ENCODE measurements at regions not wholly inside any gene's neighbourhood (a gene's known extent, or its start where the extent isn't known, plus 50 kb on each side); places are given as distances from the start of the nearest gene placed in this dataset.

DNA sequence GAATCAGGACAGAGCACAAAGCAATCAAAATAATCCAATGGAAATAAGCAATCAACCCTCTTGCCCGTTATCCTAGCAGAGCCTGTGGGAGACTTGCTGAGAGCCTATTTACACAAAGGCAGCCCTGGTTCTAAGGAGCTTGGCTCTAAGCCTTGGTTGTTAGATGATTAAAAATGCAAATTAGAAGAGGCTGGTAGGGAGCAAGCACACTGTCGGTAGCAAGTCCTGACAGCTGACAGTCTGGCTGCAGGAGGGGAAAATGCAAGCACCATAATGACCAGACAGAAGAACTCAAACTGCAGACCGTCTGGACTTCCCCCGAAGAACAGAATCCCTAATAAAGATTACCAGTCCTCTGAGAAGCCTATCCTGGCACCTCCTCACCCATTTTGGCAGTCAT lies 131.8 kb upstream of the CTTNBP2 start:
- no peaks in the 10 kb centered on the region for H3K4me1 ChIP-seq (ENCODE audit: insufficient read depth)
- H3K27me3 ChIP-seq = no peaks in the 10 kb centered on the region
- DNase-seq = no peak
- H3K36me3 ChIP-seq = no peaks in the 10 kb centered on the region
- intact Hi-C loops (cut with DNase I) = no loop called here
- no peaks in the 10 kb centered on the region for H3K9me3 ChIP-seq
- 59 to 80% (median 62%) methylated on average over 4 of the region's 4 CpGs for WGBS, 3 donors
- TF ChIP-seq POLR2A (IDR thresholded peaks at IDR 0.05) = no peak
- no peak overlapping the region for H3K4me3 ChIP-seq
- no peak overlapping the region for H3K27ac ChIP-seq

DNA sequence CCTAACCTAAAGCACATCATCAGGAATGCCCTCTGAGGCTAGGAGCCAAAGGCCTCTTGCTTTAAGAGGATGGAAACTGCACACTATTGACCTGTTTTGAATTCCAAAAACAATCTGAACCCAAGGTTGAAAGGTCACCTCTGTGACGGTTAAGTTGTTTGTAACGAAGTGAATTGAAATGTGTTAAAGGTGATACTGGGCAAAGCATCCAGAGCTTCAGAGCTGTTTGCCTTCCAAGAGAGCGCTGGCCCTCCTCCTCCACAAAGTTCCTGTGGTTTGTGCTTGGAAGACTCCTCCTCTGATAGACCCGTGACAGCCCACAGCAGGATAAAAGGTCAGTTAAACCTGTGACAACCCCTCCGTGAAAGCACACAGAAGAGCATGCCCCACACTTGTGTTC lies 133.7 kb upstream of the CTTNBP2 start:
- TF ChIP-seq EP300 (IDR thresholded peaks at IDR 0.05) (no peak), POLR2A (IDR thresholded peaks at IDR 0.05) (no peak)
- TF ChIP-seq, protein P1, sequence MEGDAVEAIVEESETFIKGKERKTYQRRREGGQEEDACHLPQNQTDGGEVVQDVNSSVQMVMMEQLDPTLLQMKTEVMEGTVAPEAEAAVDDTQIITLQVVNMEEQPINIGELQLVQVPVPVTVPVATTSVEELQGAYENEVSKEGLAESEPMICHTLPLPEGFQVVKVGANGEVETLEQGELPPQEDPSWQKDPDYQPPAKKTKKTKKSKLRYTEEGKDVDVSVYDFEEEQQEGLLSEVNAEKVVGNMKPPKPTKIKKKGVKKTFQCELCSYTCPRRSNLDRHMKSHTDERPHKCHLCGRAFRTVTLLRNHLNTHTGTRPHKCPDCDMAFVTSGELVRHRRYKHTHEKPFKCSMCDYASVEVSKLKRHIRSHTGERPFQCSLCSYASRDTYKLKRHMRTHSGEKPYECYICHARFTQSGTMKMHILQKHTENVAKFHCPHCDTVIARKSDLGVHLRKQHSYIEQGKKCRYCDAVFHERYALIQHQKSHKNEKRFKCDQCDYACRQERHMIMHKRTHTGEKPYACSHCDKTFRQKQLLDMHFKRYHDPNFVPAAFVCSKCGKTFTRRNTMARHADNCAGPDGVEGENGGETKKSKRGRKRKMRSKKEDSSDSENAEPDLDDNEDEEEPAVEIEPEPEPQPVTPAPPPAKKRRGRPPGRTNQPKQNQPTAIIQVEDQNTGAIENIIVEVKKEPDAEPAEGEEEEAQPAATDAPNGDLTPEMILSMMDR (IDR thresholded peaks at IDR 0.05) = no peak
- H3K9me3 ChIP-seq = no peaks in the 10 kb centered on the region
- DNase-seq = no peak
- no peaks in the 10 kb centered on the region for H3K4me1 ChIP-seq (ENCODE audit: insufficient read depth)
- WGBS, 3 donors = 6 to 20% (median 8%) methylated on average over 5 of the region's 5 CpGs
- no peak overlapping the region for H3K4me3 ChIP-seq
- H3K27ac ChIP-seq = no peak overlapping the region
- H3K27me3 ChIP-seq = no peaks in the 10 kb centered on the region
- no peaks in the 10 kb centered on the region for H3K36me3 ChIP-seq
- intact Hi-C loops (cut with DNase I) = no loop called here

DNA sequence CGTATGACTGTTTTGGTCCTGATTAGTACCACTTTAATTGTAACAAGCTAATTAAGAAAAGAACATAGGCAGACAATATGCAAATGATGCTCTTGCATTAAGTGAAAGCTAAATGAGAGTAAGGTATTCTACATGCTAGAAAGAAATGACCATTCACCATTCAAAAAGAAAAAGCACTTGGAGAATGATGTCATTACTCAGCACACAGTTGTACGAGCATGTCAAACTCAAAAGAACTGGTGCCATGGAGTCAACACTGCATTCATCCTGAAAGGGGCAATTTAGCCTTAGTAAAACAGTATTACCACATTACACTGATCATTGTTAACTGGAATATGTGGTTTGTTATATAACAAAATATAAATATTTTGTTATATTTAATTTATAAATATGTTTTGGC lies 136.2 kb upstream of the CTTNBP2 start:
- DNase-seq = no peak

DNA sequence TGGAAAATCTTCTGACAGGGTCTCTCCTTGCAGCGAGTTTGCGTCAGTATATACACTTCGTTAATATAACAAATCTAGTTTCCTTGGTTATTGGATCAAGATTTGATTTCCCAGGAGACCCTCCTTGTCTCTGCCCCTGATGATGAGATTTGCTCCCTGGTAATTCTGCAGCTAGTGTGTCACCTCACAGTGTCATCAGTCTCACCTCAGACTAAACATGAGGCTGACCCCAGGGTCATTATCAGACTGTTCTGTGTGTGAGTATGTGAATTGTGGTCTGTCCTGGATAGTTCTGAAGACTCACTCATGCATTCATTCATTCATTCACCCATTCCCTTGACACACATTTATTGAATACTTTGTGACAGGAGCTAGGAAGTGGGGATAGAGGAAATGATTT lies 138.4 kb upstream of the CTTNBP2 start:
- WGBS, 3 donors = 93 to 100% (median 95%) methylated on average over 3 of the region's 3 CpGs
- DNase-seq = no peak
- Histone ChIP-seq H3K4me3 (no peak overlapping the region), H3K4me1 (ENCODE audit: insufficient read depth) (no peaks in the 10 kb centered on the region), H3K27ac (no peak overlapping the region), H3K9me3 (no peaks in the 10 kb centered on the region), H3K36me3 (no peaks in the 10 kb centered on the region), H3K27me3 (no peaks in the 10 kb centered on the region)
- no peak for TF ChIP-seq EP300 (IDR thresholded peaks at IDR 0.05)
- TF ChIP-seq, protein P1 (IDR thresholded peaks at IDR 0.05) = no peak
- no peak for TF ChIP-seq POLR2A (IDR thresholded peaks at IDR 0.05)
- intact Hi-C loops (cut with DNase I) = no loop called here

More for the DNA sequence above, 136.2 kb upstream of the CTTNBP2 start:
- Histone ChIP-seq H3K4me1 (ENCODE audit: insufficient read depth) (no peaks in the 10 kb centered on the region), H3K27ac (no peak overlapping the region), H3K4me3 (no peak overlapping the region), H3K27me3 (no peaks in the 10 kb centered on the region), H3K9me3 (no peaks in the 10 kb centered on the region), H3K36me3 (no peaks in the 10 kb centered on the region)
- TF ChIP-seq POLR2A (IDR thresholded peaks at IDR 0.05) = no peak
- TF ChIP-seq, protein P1 (IDR thresholded peaks at IDR 0.05) = no peak
- TF ChIP-seq EP300 (IDR thresholded peaks at IDR 0.05) = no peak
- intact Hi-C loops (cut with DNase I) = no loop called here
- 89 to 93% (median 91%) methylated on average over 2 of the region's 2 CpGs for WGBS, 3 donors

DNA sequence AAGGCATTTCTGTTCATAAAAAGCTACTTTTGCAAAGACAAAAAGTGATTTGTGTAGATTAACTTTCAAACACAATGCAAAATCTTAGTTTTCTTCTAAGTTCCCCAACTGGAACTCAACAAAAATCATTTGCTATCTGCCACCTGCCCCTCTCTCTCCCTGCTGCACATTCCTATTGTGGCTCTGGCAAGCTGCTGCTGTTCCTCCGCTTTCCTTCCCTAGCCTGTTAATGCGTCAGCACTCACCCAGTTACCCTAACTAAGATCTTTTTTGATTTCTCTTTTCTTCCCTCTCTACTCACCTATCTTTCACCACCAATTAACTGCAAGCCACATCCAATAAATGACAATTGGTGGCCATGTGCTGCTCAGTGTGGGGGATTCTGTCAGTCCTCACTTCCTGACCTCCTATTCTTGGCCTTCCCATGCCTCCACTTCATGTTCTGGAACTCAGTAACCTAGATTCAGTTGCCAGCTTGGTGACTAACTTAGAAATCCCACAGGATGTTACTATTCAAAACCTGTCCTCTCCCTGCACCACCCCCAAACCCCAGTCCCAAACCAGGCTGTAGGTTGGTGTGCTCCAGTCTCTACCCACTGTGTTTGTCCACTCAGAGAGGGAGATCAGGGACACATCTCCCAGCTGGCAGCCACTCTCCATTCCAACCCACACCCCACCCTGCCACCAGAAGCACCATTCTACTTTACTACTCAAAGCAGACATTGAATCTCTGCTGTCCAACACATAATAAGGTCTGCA lies 140.2 kb upstream of the CTTNBP2 start:
- Histone ChIP-seq H3K36me3 (no peaks in the 10 kb centered on the region), H3K27me3 (no peaks in the 10 kb centered on the region), H3K27ac (no peak overlapping the region), H3K4me3 (no peak overlapping the region), H3K4me1 (ENCODE audit: insufficient read depth) (no peaks in the 10 kb centered on the region), H3K9me3 (no peaks in the 10 kb centered on the region)
- TF ChIP-seq, protein P1 (IDR thresholded peaks at IDR 0.05) = no peak
- no peak for TF ChIP-seq EP300 (IDR thresholded peaks at IDR 0.05)
- no peak for TF ChIP-seq POLR2A (IDR thresholded peaks at IDR 0.05)
- intact Hi-C loops (cut with DNase I) = no loop called here
- no peak for DNase-seq
- 92 to 97% (median 94%) methylated on average over 2 of the region's 2 CpGs for WGBS, 3 donors
